Stimulated activated CD4-positive, alpha-beta T cell treated with anti-CD3 and anti-CD28 coated beads, Interleukin-2, amount 100 ng/mL, for 4 hours (primary cell): ENCODE measurements at regions not wholly inside any gene's neighbourhood (a gene's known extent, or its start where the extent isn't known, plus 50 kb on each side); places are given as distances from the start of the nearest gene placed in this dataset.

ENCODE experiments used
- DNase-seq: peaks from one replicate; pipeline ENCODE4 v3.0.0-alpha.2; 2020; ENCODE audit warnings: low read depth

GRCh38 chr1:87720561-87720960, 391.9 kb downstream of the LMO4 start:
- no peak for DNase-seq

- DNase-seq = no peak
Measured at GRCh38 chr1:87723193-87723592, 394.5 kb downstream of the LMO4 start.

DNA sequence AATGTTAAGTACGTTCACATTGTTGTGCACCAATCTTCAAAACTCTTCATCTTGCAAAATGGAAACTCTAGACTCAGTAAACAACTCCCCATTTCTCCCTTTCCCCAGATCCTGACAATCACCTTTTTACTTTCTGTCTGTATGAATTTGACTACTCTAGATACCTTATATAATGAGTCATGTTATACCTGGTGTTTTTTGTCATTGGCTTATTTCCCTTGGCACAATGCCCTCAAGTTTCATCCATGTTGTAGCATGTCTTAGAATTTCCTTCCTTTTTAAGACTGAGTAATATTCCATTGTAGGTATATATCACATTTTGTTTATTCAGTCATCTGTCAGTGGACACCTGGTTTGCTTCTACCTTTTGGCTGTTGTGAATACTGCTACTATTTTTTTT, 399.5 kb downstream of the LMO4 start:
- no peak for DNase-seq

GRCh38 chr1:87730274-87731216, 401.9 kb downstream of the LMO4 start:
- DNase-seq = no peak

DNA sequence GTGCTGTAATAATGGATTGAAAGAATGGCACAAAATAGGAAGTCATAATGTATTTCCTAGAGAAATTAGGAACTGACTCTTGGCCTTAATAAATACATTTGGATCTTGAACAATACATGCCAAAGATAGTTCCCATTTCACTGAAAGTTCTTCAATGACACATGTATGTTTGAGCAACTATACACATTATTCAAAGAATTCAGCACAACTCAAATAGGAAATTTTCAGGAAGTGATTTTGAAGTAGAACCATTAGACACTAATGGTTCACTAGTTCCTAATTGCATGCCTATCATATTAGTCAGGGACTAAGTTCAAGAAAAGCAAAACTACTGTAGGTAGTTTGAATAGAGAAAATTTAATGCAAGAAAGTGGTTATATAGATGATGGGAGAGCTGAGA, 404.7 kb downstream of the LMO4 start:
- DNase-seq = no peak

GRCh38 chr1:87735750-87736149, 407.1 kb downstream of the LMO4 start:
- no peak for DNase-seq

GRCh38 chr1:87739141-87739540, 410.5 kb downstream of the LMO4 start:
- no peak for DNase-seq

GRCh38 chr1:87739704-87740103, 411.0 kb downstream of the LMO4 start:
- no peak for DNase-seq

- DNase-seq = no peak
Measured at GRCh38 chr1:87743256-87743655, 414.6 kb downstream of the LMO4 start.

DNA sequence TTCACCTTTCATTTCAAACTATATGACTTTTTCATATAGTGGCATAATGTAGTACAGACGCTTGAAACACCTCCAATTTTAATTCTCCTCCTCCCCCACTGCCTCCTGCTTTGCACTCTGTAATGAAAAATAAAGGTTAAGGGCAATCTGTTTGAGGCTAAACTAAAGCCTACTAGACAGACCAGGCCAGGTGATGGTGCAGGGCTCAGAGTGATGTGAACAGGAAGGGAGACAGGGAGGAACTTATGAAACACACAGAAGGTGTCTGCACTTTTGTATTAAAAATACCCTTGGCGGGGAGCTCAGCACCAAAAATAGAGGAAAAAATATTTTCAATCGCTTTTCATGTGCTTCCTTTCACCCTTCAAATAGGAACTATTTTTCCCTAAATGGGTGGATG, 415.4 kb downstream of the LMO4 start:
- DNase-seq = no peak

- no peak for DNase-seq
Measured at GRCh38 chr1:87744763-87745162, 416.1 kb downstream of the LMO4 start.

GRCh38 chr1:87753366-87753765, 424.7 kb downstream of the LMO4 start:
- DNase-seq = no peak

DNA sequence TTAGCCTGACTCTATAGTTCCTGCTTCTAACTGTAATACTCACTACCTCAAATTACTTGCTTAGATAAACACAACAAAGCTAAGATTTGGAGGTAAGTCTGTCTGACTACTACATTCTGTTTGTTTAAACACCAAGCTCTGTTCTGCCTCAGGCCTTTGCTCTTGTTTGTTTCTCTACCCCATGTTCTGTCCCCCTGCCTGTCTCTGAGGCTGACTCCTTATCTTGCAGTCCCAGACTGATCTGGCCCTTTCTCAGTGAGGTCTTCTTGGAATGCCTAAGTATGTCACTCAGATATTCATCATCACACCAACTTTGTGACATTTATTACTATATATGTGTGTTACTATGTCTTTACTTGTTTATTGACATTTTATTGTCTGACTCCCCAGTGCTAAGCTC, 425.5 kb downstream of the LMO4 start:
- DNase-seq = no peak

- DNase-seq = no peak
Measured at GRCh38 chr1:87757676-87758075, 429.0 kb downstream of the LMO4 start.

- no peak for DNase-seq
Measured at GRCh38 chr1:87759421-87760087, 430.9 kb downstream of the LMO4 start.

DNA sequence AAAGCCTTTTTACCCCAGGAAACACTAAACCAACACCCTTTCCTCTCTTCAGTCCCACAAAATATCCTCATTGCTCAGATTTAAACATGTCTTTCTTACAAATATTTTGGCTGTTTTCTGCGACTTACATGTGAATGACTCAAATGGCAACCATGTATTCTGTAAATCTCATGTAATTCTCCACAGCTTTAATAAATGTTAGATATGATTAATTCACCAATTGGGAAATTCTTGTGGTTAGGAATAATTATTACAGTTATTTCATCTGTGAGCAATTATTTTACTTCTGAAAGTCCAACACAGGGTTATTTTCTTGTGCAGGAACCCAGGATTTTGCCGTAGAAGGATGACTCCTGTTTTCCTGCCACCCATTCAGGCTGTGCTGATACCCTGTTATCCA, 431.5 kb downstream of the LMO4 start:
- no peak for DNase-seq

DNA sequence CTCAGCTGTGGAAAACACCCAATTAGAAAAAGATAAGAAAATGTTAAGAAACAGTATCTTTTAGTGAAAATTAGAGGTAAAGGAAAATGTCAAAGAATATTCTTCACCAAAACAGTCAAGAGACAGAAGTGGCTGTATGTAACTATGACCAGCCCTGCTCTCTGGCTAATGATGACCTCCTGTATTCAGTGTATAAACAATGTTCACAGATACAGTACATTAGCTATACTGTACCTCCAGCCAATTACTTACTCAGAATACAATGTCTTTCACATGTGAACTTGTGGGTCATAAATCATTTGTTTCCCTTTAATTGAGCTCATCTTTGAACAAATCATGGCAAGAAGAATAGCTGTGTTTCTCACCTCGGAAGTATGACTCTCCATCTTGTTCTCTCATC, 432.0 kb downstream of the LMO4 start:
- DNase-seq = no peak

DNA sequence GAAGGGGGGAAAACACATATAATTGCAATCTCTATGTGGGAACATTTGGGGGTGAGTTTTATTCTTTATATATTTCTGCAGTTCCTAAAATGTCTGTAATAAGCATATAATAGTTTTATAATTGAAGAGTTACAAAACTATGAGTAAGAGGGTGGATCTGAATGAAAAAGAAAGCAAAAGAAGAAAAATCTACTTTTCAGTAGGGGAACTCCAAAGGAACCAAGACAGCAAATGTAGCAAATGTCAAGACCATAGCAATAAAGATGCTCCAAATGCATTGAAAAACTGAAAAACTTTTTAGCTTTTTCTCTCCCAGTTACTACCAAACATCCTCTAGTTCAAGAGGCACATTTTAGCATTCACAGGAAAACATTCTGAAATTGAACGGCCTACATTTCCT, 434.8 kb downstream of the LMO4 start:
- DNase-seq = no peak

DNA sequence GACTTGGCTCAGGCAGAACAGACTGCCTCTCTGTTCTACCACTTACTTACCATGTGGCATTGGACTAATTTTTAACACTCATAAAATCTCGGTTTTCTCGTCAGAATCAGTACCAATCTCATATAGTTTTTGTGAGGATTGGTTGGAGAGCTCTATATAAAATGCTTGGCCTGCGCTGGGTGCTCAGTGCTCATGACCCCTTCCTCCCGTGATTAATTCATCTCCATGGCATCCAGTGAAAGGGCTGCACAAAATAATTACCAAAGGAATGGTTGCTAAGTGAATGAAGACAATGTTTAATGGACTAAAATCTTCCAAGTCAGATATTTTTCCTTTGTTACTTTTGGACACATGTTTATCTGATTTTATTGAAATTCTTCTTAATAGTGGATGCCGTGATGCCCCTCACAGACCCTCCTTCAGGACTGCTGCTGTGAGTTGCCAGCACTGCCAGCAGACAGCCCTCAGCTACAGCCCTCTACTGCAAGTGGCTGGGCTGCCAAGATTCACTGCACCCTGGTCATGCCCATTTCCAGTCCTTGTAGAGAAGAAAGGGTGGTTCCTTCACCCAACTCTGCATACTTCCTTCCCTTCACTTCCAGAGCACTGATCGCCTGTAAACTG, 436.5 kb downstream of the LMO4 start:
- no peak for DNase-seq

DNA sequence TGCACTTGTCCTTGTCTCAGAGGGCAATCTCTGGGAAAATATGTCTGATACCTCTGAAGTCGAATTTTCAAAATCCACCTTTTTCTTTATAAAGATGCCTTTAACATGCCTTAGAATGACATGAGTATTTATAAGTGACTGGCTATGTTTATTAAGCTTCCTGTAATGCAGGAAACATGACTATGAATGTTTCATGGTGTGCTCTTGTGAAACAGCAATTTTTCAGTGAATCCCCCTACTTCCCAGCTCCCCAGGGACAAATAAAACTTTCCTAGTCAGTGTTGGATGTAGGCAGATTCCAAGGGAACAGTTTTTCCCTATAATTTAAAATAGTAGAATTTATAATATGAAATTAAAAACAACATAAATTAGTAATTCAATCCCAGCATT, 437.0 kb downstream of the LMO4 start:
- DNase-seq = no peak

GRCh38 chr1:87766737-87767136, 438.1 kb downstream of the LMO4 start:
- DNase-seq = no peak

GRCh38 chr1:87778896-87779295, 450.2 kb downstream of the LMO4 start:
- no peak for DNase-seq

- no peak for DNase-seq
Measured at GRCh38 chr1:87781554-87781953, 452.9 kb downstream of the LMO4 start.
